H1 (cell line): ENCODE measurements at regions not wholly inside any gene's neighbourhood (a gene's known extent, or its start where the extent isn't known, plus 50 kb on each side); places are given as distances from the start of the nearest gene placed in this dataset.

Experiments
- CTCF ChIA-PET: fragments of 300-600 bp; sonication (Branson Sonifier 250); formaldehyde crosslinking; loops from one replicate; lab custom pipeline; 2021; ENCODE audit not compliant: partially characterized antibody; lab: Charles Lee
- POLR2A ChIA-PET: fragments of 300-600 bp; sonication (Branson Sonifier 250); formaldehyde crosslinking; loops from one replicate; lab custom pipeline; 2021; ENCODE audit warnings: inconsistent platforms; ENCODE audit not compliant: partially characterized antibody; lab: Charles Lee
- DNase-seq, 2 experiments: peaks; one replicate each; pipeline versions ENCODE4 v3.0.0 to v3.0.0-alpha.2; 2010 to 2022; ENCODE audit warnings: low spot score in 2 of 2, low read depth in 1 of 2, mixed read lengths in 1 of 2
- FAIRE-seq: peaks from 2 replicates; lab custom pipeline; 2011; peaks lifted over from hg19 to GRCh38; lab: Jason Lieb, UNC
- H2AFZ ChIP-seq: 2 replicates; pipeline ENCODE4 v1.8.1; 2012; ENCODE audit warnings: low read length, inconsistent platforms
- H2AK5ac ChIP-seq: 2 replicates; pipeline ENCODE4 v1.6.1; 2013; ENCODE audit warnings: low read depth, low read length
- H2BK120ac ChIP-seq: replicated peaks from 2 replicates; pipeline ENCODE3; 2013; ENCODE audit warnings: low read depth, low read length, inconsistent platforms
- H2BK12ac ChIP-seq: 2 replicates; pipeline ENCODE4 v1.6.1; 2013; ENCODE audit warnings: low read depth, low read length
- H2BK15ac ChIP-seq: 2 replicates; pipeline ENCODE4 v1.6.1; 2013; ENCODE audit warnings: low read length
- H2BK20ac ChIP-seq: 2 replicates; pipeline ENCODE4 v1.6.1; 2013; ENCODE audit warnings: low read length
- H2BK5ac ChIP-seq: 2 replicates; pipeline ENCODE4 v1.6.1; 2013; ENCODE audit warnings: low read depth, low read length
- H3K14ac ChIP-seq: 2 replicates; pipeline ENCODE4 v1.6.1; 2013; ENCODE audit warnings: inconsistent platforms; ENCODE audit not compliant: insufficient read length
- H3K18ac ChIP-seq: 2 replicates; pipeline ENCODE4 v1.6.1; 2013; ENCODE audit warnings: low read length; ENCODE audit errors: extremely low read depth
- H3K23ac ChIP-seq: 2 replicates; pipeline ENCODE4 v1.6.1; 2013; ENCODE audit warnings: inconsistent platforms; ENCODE audit not compliant: insufficient read length
- H3K23me2 ChIP-seq: 2 replicates; pipeline ENCODE4 v1.6.1; 2013; ENCODE audit warnings: low read depth, low read length
- H3K27ac ChIP-seq: 2 replicates; pipeline ENCODE4 v1.6.1; 2011; ENCODE audit warnings: low read depth, low read length, inconsistent platforms
- H3K27me3 ChIP-seq, 4 experiments: replicated peaks in 1 of 4; 1 replicate in 1 of 4; 2 replicates in 3 of 4; pipeline versions ENCODE4 v1.6.1 to v1.8.1; 2011 to 2013; ENCODE audit warnings: low read length in 3 of 4, mild to moderate bottlenecking in 3 of 4, inconsistent platforms in 2 of 4, mixed read lengths in 2 of 4, moderate library complexity in 1 of 4; ENCODE audit not compliant: control insufficient read depth in 3 of 4, insufficient read depth in 3 of 4; ENCODE audit errors: extremely low read depth in 1 of 4
- H3K36me3 ChIP-seq, 4 experiments: 2 replicates each; pipeline versions ENCODE4 v1.6.1 to v1.8.1; 2011 to 2013; ENCODE audit warnings: mild to moderate bottlenecking in 4 of 4, low read length in 3 of 4, moderate library complexity in 2 of 4, control low read depth in 1 of 4, inconsistent platforms in 1 of 4; ENCODE audit not compliant: insufficient read depth in 4 of 4, control insufficient read depth in 2 of 4
- H3K4ac ChIP-seq: replicated peaks from 2 replicates; pipeline ENCODE3; 2013; ENCODE audit warnings: low read length, low read depth, mixed read lengths, inconsistent platforms; ENCODE audit not compliant: insufficient read length
- H3K4me1 ChIP-seq, 4 experiments: replicated peaks in 1 of 4; 1 replicate in 1 of 4; 2 replicates in 3 of 4; pipeline versions ENCODE4 v1.6.1 to v1.8.1; 2011 to 2013; ENCODE audit warnings: low read length in 3 of 4, inconsistent platforms in 2 of 4, mixed read lengths in 1 of 4; ENCODE audit not compliant: insufficient read depth in 4 of 4, control insufficient read depth in 3 of 4
- H3K4me2 ChIP-seq, 2 experiments: 2 replicates each; pipeline versions ENCODE4 v1.6.1 to v1.8.1; 2011 to 2013; ENCODE audit warnings: low read depth in 2 of 2, low read length in 2 of 2, control low read depth in 1 of 2, inconsistent platforms in 1 of 2, mild to moderate bottlenecking in 1 of 2; ENCODE audit not compliant: insufficient read depth in 1 of 2
- H3K4me3 ChIP-seq, 4 experiments: fragments of 200-600, 300-600 bp in 1 of 4; sonication (generic), shearing (Covaris generic), sonication (Bioruptor Twin) in 1 of 4; 2 replicates each; pipeline versions ENCODE4 v1.5.1 to v1.8.1; 2011 to 2016; ENCODE audit warnings: low read length in 4 of 4, low read depth in 3 of 4, control low read depth in 2 of 4, inconsistent platforms in 2 of 4, mild to moderate bottlenecking in 2 of 4, mixed read lengths in 1 of 4, moderate library complexity in 1 of 4; ENCODE audit not compliant: insufficient read depth in 2 of 4; ENCODE audit errors: extremely low read depth in 1 of 4
- H3K56ac ChIP-seq: replicated peaks from 2 replicates; pipeline ENCODE3; 2013; ENCODE audit warnings: low read depth, mild to moderate bottlenecking, mixed read lengths, low read length, inconsistent platforms; ENCODE audit not compliant: insufficient read length
- H3K79me1 ChIP-seq: 2 replicates; pipeline ENCODE4 v1.6.1; 2013; ENCODE audit warnings: low read depth, low read length, control low read depth
- H3K79me2 ChIP-seq, 2 experiments: 2 replicates each; pipeline versions ENCODE4 v1.6.1 to v1.8.1; 2012 to 2013; ENCODE audit warnings: low read length in 2 of 2, mild to moderate bottlenecking in 2 of 2, inconsistent platforms in 1 of 2; ENCODE audit not compliant: insufficient read depth in 2 of 2, control insufficient read depth in 1 of 2
- H3K9ac ChIP-seq, 4 experiments: replicated peaks in 1 of 4; 1 replicate in 1 of 4; 2 replicates in 3 of 4; pipeline versions ENCODE4 v1.6.1 to v1.8.1; 2011 to 2013; ENCODE audit warnings: low read depth in 3 of 4, low read length in 3 of 4, control low read depth in 2 of 4, mild to moderate bottlenecking in 2 of 4, moderate library complexity in 2 of 4, inconsistent platforms in 1 of 4; ENCODE audit errors: extremely low read depth in 1 of 4
- H3K9me3 ChIP-seq, 2 experiments: 2 replicates each; pipeline versions ENCODE4 v1.6.1 to v1.8.1; 2012 to 2013; ENCODE audit warnings: mild to moderate bottlenecking in 2 of 2, moderate library complexity in 2 of 2, control low read depth in 1 of 2, inconsistent platforms in 1 of 2, low read depth in 1 of 2, low read length in 1 of 2, mixed read lengths in 1 of 2; ENCODE audit not compliant: insufficient read depth in 2 of 2
- H4K20me1 ChIP-seq, 2 experiments: replicated peaks in 1 of 2; 2 replicates each; pipeline versions ENCODE3 to v1.8.1; 2011 to 2013; ENCODE audit warnings: inconsistent platforms in 2 of 2, low read length in 2 of 2, mild to moderate bottlenecking in 1 of 2; ENCODE audit not compliant: insufficient read depth in 2 of 2, control insufficient read depth in 1 of 2
- H4K5ac ChIP-seq: 2 replicates; pipeline ENCODE4 v1.6.1; 2013; ENCODE audit warnings: low read length, low read depth, mixed read lengths, inconsistent platforms; ENCODE audit not compliant: insufficient read length
- H4K8ac ChIP-seq: 2 replicates; pipeline ENCODE4 v1.8.0; 2013; ENCODE audit warnings: mild to moderate bottlenecking, moderate library complexity, low read length, inconsistent platforms; ENCODE audit not compliant: insufficient read depth; ENCODE audit errors: extremely low read depth
- H4K91ac ChIP-seq: replicated peaks from 2 replicates; pipeline ENCODE3; 2013; ENCODE audit warnings: low read length, mixed read lengths, inconsistent platforms; ENCODE audit not compliant: insufficient read length
- BCL11A ChIP-seq, 2 experiments: IDR thresholded peaks; one replicate each; pipeline ENCODE4 v1.6.1; 2011; ENCODE audit warnings: low read depth in 2 of 2, low read length in 2 of 2, mild to moderate bottlenecking in 2 of 2
- KDM1A ChIP-seq: fragments of 200-600, 300-600 bp; sonication (generic); IDR thresholded peaks from 2 replicates; pipeline ENCODE4 v1.7.1; 2016; ENCODE audit warnings: mild to moderate bottlenecking, low read length, borderline replicate concordance
- MAFK ChIP-seq: IDR thresholded peaks from 2 replicates; pipeline ENCODE4 v1.6.1; 2012; ENCODE audit warnings: low read depth, mild to moderate bottlenecking, improper control_type of control experiment, low read length
- PHF8 ChIP-seq: fragments of 200-600 bp; sonication (generic); conservative IDR thresholded peaks from 2 replicates; pipeline ENCODE4 v1.7.1; 2012; ENCODE audit warnings: low read depth, mild to moderate bottlenecking, inconsistent platforms, low read length, moderate library complexity
- POLR2AphosphoS5 ChIP-seq: IDR thresholded peaks from 2 replicates; pipeline ENCODE4 v1.6.1; 2011; ENCODE audit warnings: low read depth, low read length
- POU5F1 ChIP-seq: IDR thresholded peaks from 2 replicates; pipeline ENCODE4 v1.6.1; 2011; ENCODE audit warnings: low read depth, mild to moderate bottlenecking, low read length, moderate library complexity
- RBBP5 ChIP-seq: IDR thresholded peaks from 2 replicates; pipeline ENCODE4 v1.7.1; 2012; ENCODE audit warnings: low read depth, mild to moderate bottlenecking, inconsistent platforms, low read length, moderate library complexity, borderline replicate concordance
- SP4 ChIP-seq: IDR thresholded peaks from 2 replicates; pipeline ENCODE4 v1.6.1; 2012; ENCODE audit warnings: low read length, inconsistent platforms
- SRF ChIP-seq: IDR thresholded peaks from 2 replicates; pipeline ENCODE4 v1.6.1; 2011; ENCODE audit warnings: mild to moderate bottlenecking, low read depth, low read length, moderate library complexity
- TAF1 ChIP-seq: IDR thresholded peaks from 2 replicates; pipeline ENCODE4 v1.6.1; 2011; ENCODE audit warnings: mild to moderate bottlenecking, low read depth, low read length
- TEAD4 ChIP-seq: IDR thresholded peaks from 2 replicates; pipeline ENCODE4 v1.6.1; 2012; ENCODE audit warnings: low read depth, low read length, inconsistent platforms, mixed read lengths
- USF2 ChIP-seq: IDR thresholded peaks from 2 replicates; pipeline ENCODE4 v1.6.1; 2011; ENCODE audit warnings: low read length, improper control_type of control experiment
- ZNF274 ChIP-seq: IDR thresholded peaks from 2 replicates; pipeline ENCODE4 v1.7.0; 2012; ENCODE audit warnings: low read length, borderline replicate concordance; ENCODE audit errors: extremely low read depth
- WGBS, 2 experiments: shearing (Covaris generic) in 1 of 2; methylation state at CpG; one replicate each; pipeline versions ENCODE4 v1.1.6 to v1.1.7; 2013 to 2015; ENCODE audit warnings: low lambda C conversion rate in 2 of 2, mixed read lengths in 2 of 2, inconsistent platforms in 1 of 2, low coverage in 1 of 2, missing lambda C conversion rate in 1 of 2; ENCODE audit not compliant: insufficient replicate concordance in 2 of 2, insufficient coverage in 1 of 2, insufficient read length in 1 of 2; ENCODE audit errors: extremely low coverage in 1 of 2, missing lambda C conversion rate in 1 of 2; 5-methylcytosine and 5-hydroxymethylcytosine counted together

GRCh38 chr2:102082571-102083392 lies 59.8 kb upstream of the IL1R1 start:
- H3K4me1 ChIP-seq, result no peaks in the 10 kb centered on the region
- H3K14ac ChIP-seq, result no peak overlapping the region
- no peak overlapping the region for H3K4me2 ChIP-seq
- no peak overlapping the region for H2BK12ac ChIP-seq
- H2BK20ac ChIP-seq, result no peak overlapping the region
- no peak overlapping the region for H4K8ac ChIP-seq
- no peaks in the 10 kb centered on the region for H3K27me3 ChIP-seq
- H4K20me1 ChIP-seq, result no peaks in the 10 kb centered on the region
- no peak overlapping the region for H3K4ac ChIP-seq
- no peak overlapping the region for H2AFZ ChIP-seq
- WGBS, 2 experiments, result 90% methylated on average over 10 of the region's 10 CpGs; no CpG with 5 or more reads in 1 of the 2 experiments
- H3K9me3 ChIP-seq, result no peaks in the 10 kb centered on the region
- no peaks in the 10 kb centered on the region for H3K23me2 ChIP-seq
- H3K27ac ChIP-seq, result no peak overlapping the region
- ChIA-PET POLR2A (no interaction called here), CTCF (interaction anchor here (1.2 kb wide), 1 partner anchor 9 kb away, joined by 6 read pairs; no protein-coding TSS in a partner anchor)
- H4K5ac ChIP-seq, result no peak overlapping the region
- no peak overlapping the region for H3K4me3 ChIP-seq
- FAIRE-seq (no peak), DNase-seq (no peak)
- H3K79me1 ChIP-seq, result no peaks in the 10 kb centered on the region
- H3K18ac ChIP-seq, result no peak overlapping the region
- no peak overlapping the region for H3K23ac ChIP-seq
- no peaks in the 10 kb centered on the region for H3K79me2 ChIP-seq
- H2BK120ac ChIP-seq, result no peak overlapping the region
- H2BK15ac ChIP-seq, result no peak overlapping the region
- H3K9ac ChIP-seq, result no peak overlapping the region
- H2BK5ac ChIP-seq, result no peak overlapping the region
- H2AK5ac ChIP-seq, result no peak overlapping the region
- H3K36me3 ChIP-seq, result no peaks in the 10 kb centered on the region
- H4K91ac ChIP-seq, result no peak overlapping the region
- no peak overlapping the region for H3K56ac ChIP-seq
- TF ChIP-seq TAF1, result no peak
- TF ChIP-seq USF2, result no peak
- no peak for TF ChIP-seq KDM1A
- TF ChIP-seq ZNF274, result no peak
- TF ChIP-seq MAFK, result no peak
- TF ChIP-seq PHF8, result no peak
- TF ChIP-seq TEAD4, result no peak
- no peak for TF ChIP-seq POU5F1
- TF ChIP-seq RBBP5, result no peak
- TF ChIP-seq SP4, result no peak
- TF ChIP-seq BCL11A (IDR thresholded peaks at IDR 0.05; ENCODE audit: low read depth in 2 of 2, low read length in 2 of 2), result no peak
- TF ChIP-seq POLR2AphosphoS5, result no peak
- TF ChIP-seq SRF, result no peak
